HEK293 (cell line): ENCODE measurements at regions not wholly inside any gene's neighbourhood (a gene's known extent, or its start where the extent isn't known, plus 50 kb on each side); places are given as distances from the start of the nearest gene placed in this dataset.

Source experiments
- GLI2 ChIP-seq: fragments of 450-650 bp; formaldehyde crosslinking; IDR thresholded peaks from 2 replicates; pipeline ENCODE4; 2017; ENCODE audit warnings: missing biosample characterization, missing genetic modification characterization, low read depth, borderline replicate concordance
- SCRT2 ChIP-seq: fragments of 450-650 bp; formaldehyde crosslinking; IDR thresholded peaks from 2 replicates; pipeline ENCODE4 v1.5.1; 2016; ENCODE audit warnings: missing biosample characterization, missing genetic modification characterization
- TCF7L2 ChIP-seq: IDR thresholded peaks from 2 replicates; pipeline ENCODE4 v1.6.1; 2011; ENCODE audit warnings: low read depth, mild to moderate bottlenecking, inconsistent platforms, low read length, moderate library complexity, borderline replicate concordance
- YY1 ChIP-seq: fragments of 450-650 bp; formaldehyde crosslinking; IDR thresholded peaks from 2 replicates; pipeline ENCODE4 v1.5.1; 2018; ENCODE audit warnings: missing biosample characterization, missing genetic modification characterization
- ZBTB26 ChIP-seq: fragments of 450-650 bp; formaldehyde crosslinking; optimal IDR thresholded peaks from 2 replicates; pipeline ENCODE3; 2016; ENCODE audit warnings: missing biosample characterization, mild to moderate bottlenecking, missing genetic modification characterization
- ZNF76 ChIP-seq: fragments of 450-650 bp; formaldehyde crosslinking; IDR thresholded peaks from 2 replicates; pipeline ENCODE4; 2016; ENCODE audit warnings: low read depth, missing biosample characterization, missing genetic modification characterization, borderline replicate concordance
- ZNF776 ChIP-seq: fragments of 450-650 bp; formaldehyde crosslinking; IDR thresholded peaks from 2 replicates; pipeline ENCODE4 v1.5.0; 2017; ENCODE audit warnings: missing biosample characterization, missing genetic modification characterization, borderline replicate concordance
- TF ChIP-seq, protein P1 (sequence below): fragments of 450-650 bp; formaldehyde crosslinking; IDR thresholded peaks from 2 replicates; pipeline ENCODE4 v1.5.1; 2016; ENCODE audit warnings: missing biosample characterization, missing genetic modification characterization

- TF ChIP-seq YY1 = no peak
- TF ChIP-seq, protein P1, sequence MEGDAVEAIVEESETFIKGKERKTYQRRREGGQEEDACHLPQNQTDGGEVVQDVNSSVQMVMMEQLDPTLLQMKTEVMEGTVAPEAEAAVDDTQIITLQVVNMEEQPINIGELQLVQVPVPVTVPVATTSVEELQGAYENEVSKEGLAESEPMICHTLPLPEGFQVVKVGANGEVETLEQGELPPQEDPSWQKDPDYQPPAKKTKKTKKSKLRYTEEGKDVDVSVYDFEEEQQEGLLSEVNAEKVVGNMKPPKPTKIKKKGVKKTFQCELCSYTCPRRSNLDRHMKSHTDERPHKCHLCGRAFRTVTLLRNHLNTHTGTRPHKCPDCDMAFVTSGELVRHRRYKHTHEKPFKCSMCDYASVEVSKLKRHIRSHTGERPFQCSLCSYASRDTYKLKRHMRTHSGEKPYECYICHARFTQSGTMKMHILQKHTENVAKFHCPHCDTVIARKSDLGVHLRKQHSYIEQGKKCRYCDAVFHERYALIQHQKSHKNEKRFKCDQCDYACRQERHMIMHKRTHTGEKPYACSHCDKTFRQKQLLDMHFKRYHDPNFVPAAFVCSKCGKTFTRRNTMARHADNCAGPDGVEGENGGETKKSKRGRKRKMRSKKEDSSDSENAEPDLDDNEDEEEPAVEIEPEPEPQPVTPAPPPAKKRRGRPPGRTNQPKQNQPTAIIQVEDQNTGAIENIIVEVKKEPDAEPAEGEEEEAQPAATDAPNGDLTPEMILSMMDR (tag by site-specific recombination) = no peak
- TF ChIP-seq SCRT2 = no peak
- no peak for TF ChIP-seq ZNF76
- no peak for TF ChIP-seq GLI2
- TF ChIP-seq TCF7L2 = no peak
- TF ChIP-seq ZBTB26 (tag by site-specific recombination) = no peak
- TF ChIP-seq ZNF776 (tag by site-specific recombination) = no peak
Observed at GRCh38 chr17:71188811-71189492, 931.9 kb upstream of the SOX9 start.
